ENCODE measurements at regions not wholly inside any gene's neighbourhood (a gene's known extent, or its start where the extent isn't known, plus 50 kb on each side); places are given as distances from the start of the nearest gene placed in this dataset.

DNA sequence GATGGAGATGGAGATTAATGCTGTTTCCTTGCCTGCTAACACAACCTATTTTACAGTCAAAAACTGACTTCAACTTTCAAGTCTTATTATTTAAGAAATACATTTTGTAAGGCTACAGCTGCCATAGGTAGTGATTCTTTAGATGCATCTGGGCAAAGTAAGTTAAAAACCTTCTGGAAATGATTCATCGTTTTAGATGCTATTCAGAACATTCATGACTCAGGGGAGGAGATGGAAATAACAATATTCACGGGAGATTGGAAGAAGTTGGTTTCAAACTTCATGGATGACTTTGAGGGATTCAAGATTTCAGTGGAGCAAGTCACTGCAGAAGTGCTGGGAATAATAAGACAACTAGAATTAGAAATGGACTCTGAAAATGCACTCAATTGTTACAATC is 174.9 kb upstream of the GGTLC1 start:
- no peak for DNase-seq (ENCODE audit: low spot score)
- TF ChIP-seq, protein P1, sequence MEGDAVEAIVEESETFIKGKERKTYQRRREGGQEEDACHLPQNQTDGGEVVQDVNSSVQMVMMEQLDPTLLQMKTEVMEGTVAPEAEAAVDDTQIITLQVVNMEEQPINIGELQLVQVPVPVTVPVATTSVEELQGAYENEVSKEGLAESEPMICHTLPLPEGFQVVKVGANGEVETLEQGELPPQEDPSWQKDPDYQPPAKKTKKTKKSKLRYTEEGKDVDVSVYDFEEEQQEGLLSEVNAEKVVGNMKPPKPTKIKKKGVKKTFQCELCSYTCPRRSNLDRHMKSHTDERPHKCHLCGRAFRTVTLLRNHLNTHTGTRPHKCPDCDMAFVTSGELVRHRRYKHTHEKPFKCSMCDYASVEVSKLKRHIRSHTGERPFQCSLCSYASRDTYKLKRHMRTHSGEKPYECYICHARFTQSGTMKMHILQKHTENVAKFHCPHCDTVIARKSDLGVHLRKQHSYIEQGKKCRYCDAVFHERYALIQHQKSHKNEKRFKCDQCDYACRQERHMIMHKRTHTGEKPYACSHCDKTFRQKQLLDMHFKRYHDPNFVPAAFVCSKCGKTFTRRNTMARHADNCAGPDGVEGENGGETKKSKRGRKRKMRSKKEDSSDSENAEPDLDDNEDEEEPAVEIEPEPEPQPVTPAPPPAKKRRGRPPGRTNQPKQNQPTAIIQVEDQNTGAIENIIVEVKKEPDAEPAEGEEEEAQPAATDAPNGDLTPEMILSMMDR (IDR thresholded peaks at IDR 0.05; ENCODE audit: unreplicated experiment), result no peak
- no peak overlapping the region for H3K4me3 Mint-ChIP-seq (ENCODE audit: unreplicated experiment)
- H3K36me3 Mint-ChIP-seq (ENCODE audit: low read depth, unreplicated experiment), result no peaks in the 10 kb centered on the region
- no peaks in the 10 kb centered on the region for H3K4me1 Mint-ChIP-seq (ENCODE audit: unreplicated experiment)
- H3K9me3 Mint-ChIP-seq (ENCODE audit: unreplicated experiment), result no peaks in the 10 kb centered on the region
- no peaks in the 10 kb centered on the region for H3K27me3 Mint-ChIP-seq (ENCODE audit: unreplicated experiment)
- no peak overlapping the region for H3K27ac Mint-ChIP-seq (ENCODE audit: unreplicated experiment)

DNA sequence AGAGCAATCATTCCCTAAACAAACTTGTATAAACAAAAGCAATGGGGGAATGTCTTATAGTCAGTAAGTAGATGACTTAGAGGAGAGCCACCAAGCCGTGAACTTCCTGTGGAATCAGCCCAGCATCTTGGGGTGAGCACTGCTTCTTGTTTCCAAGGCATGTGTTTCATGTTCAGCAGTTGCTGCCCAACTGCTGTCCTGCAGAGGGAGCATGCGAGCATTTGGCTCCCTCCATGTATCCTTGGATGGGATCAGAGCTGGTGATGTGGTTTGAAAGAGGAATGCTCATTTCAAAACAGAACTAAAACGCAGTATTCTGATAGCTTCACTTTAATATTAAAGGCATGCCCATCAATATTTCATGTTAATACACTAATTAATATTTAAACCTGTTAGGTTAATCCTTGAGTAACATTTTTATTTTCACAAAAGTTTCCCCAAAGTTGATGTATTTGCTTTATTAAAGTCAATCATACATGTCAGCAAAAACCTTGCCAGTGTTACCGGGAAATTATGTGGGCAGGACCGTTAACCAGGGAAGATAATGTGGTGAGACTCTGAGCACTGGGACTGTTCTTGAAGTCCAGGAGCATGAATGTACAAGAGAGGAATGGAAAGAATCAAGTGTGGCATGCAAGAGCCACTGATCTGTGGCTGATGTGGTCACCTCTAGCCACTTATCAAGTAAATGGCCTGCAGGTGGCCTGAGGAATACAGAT is 172.1 kb upstream of the GGTLC1 start:
- Mint-ChIP-seq H3K27me3 (ENCODE audit: unreplicated experiment) (no peaks in the 10 kb centered on the region), H3K4me1 (ENCODE audit: unreplicated experiment) (no peaks in the 10 kb centered on the region), H3K36me3 (ENCODE audit: low read depth, unreplicated experiment) (no peaks in the 10 kb centered on the region), H3K9me3 (ENCODE audit: unreplicated experiment) (no peaks in the 10 kb centered on the region), H3K4me3 (ENCODE audit: unreplicated experiment) (no peak overlapping the region), H3K27ac (ENCODE audit: unreplicated experiment) (no peak overlapping the region)
- TF ChIP-seq, protein P1 (IDR thresholded peaks at IDR 0.05; ENCODE audit: unreplicated experiment), result peak; percentile 55
- DNase-seq (ENCODE audit: low spot score), result peak; percentile 67

DNA sequence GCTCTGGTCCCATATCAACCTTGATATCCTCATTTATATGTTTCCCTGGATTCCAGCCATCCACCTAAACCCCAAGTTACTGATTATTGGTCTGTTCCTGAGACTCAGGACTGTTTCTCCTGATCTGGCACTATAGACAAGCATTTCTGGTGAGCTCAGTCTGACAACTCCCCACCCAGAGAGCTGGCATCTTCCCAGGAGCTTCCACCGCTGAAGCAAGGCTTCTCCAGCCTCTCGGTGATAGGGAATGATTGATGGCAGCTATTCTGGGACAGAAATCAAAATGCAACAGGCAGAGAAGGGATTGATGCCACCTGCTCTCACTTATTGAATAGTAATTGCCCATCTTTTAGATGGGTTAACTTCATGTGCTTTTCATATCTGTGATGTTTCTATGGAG is 169.7 kb upstream of the GGTLC1 start:
- no peak overlapping the region for H3K4me3 Mint-ChIP-seq (ENCODE audit: unreplicated experiment)
- no peaks in the 10 kb centered on the region for H3K36me3 Mint-ChIP-seq (ENCODE audit: low read depth, unreplicated experiment)
- DNase-seq (ENCODE audit: low spot score), result no peak
- no peaks in the 10 kb centered on the region for H3K9me3 Mint-ChIP-seq (ENCODE audit: unreplicated experiment)
- TF ChIP-seq, protein P1 (IDR thresholded peaks at IDR 0.05; ENCODE audit: unreplicated experiment), result no peak
- H3K4me1 Mint-ChIP-seq (ENCODE audit: unreplicated experiment), result no peaks in the 10 kb centered on the region
- H3K27ac Mint-ChIP-seq (ENCODE audit: unreplicated experiment), result no peak overlapping the region
- H3K27me3 Mint-ChIP-seq (ENCODE audit: unreplicated experiment), result peaks cover 3% of the 10 kb centered on the region

DNA sequence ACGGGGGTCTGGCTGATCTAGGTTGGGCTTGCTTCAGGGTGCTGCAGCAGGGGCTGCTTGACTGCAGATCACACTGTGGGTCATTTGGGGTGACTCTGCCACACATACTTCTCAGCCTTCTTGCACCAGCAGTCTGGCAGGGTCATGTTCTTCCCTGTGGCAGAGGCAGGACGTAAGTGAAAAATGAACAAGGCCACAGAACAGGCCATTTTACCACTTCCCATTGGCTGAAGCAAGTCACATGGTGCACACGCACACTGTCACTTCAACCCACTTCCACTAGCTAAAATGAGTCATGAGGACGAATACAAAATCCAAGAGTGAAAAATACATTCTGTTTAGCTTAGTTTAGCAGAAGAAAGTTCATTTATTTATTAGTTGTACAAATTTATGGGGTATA is 168.6 kb upstream of the GGTLC1 start:
- Mint-ChIP-seq H3K9me3 (ENCODE audit: unreplicated experiment) (no peaks in the 10 kb centered on the region), H3K27ac (ENCODE audit: unreplicated experiment) (no peak overlapping the region), H3K4me1 (ENCODE audit: unreplicated experiment) (no peaks in the 10 kb centered on the region), H3K36me3 (ENCODE audit: low read depth, unreplicated experiment) (no peaks in the 10 kb centered on the region), H3K27me3 (ENCODE audit: unreplicated experiment) (peaks cover 3% of the 10 kb centered on the region), H3K4me3 (ENCODE audit: unreplicated experiment) (no peak overlapping the region)
- no peak for DNase-seq (ENCODE audit: low spot score)
- TF ChIP-seq, protein P1 (IDR thresholded peaks at IDR 0.05; ENCODE audit: unreplicated experiment), result no peak

DNA sequence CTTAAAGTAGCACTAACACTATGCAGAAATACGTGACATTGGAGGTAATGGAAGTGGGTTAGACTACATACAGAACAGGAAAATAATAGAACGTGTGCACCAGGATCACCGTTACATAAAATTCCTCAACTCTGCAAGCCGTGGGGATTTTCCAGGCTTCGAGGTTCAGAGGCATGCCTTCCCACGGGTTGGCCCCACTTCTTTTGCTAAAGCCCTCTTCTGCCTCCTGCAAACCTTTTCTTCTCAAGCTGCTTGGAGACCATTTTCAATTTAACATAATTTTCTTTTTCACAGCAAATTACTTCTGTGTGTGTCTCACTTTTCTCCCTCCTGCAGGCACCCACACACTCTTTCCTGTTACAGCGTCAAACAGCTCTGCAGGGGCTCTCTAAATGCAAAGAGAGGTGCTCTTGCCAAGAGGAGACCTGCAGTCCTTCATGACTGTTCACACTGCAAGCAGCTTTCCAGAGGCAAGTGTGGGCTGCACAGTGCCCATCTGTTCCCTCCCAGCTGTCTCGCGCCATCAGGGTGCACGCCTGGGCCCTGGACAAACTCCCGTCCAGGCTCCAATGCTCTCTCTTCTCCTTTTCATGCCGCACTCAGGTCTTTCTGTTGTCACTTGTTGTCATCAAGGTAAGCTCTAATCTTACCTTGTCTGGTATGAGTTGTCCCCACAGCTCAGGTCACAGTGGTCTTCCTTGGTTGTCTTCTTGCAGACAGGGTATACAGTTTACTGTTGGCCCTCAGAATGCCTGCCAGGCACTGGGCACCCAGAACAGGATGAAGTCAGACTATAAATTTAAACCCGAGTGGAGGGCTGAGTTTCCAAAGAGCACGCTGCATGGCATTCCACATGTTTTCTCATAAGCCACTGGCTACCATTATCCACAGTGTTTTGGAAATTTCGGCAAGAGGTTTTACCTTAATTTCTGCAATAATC is 164.8 kb upstream of the GGTLC1 start:
- Mint-ChIP-seq H3K36me3 (ENCODE audit: low read depth, unreplicated experiment) (no peaks in the 10 kb centered on the region), H3K27me3 (ENCODE audit: unreplicated experiment) (peaks cover 3% of the 10 kb centered on the region), H3K4me3 (ENCODE audit: unreplicated experiment) (no peak overlapping the region), H3K9me3 (ENCODE audit: unreplicated experiment) (no peaks in the 10 kb centered on the region), H3K4me1 (ENCODE audit: unreplicated experiment) (no peaks in the 10 kb centered on the region), H3K27ac (ENCODE audit: unreplicated experiment) (no peak overlapping the region)
- no peak for DNase-seq (ENCODE audit: low spot score)
- TF ChIP-seq, protein P1 (IDR thresholded peaks at IDR 0.05; ENCODE audit: unreplicated experiment), result no peak
